Astrocyte (in vitro differentiated cells and primary cell): ENCODE measurements at regions not wholly inside any gene's neighbourhood (a gene's known extent, or its start where the extent isn't known, plus 50 kb on each side); places are given as distances from the start of the nearest gene placed in this dataset.

Source experiments
- DNase-seq: peaks from one replicate; pipeline ENCODE4 v3.0.0-alpha.2; 2010; ENCODE audit warnings: low read depth
- FAIRE-seq: peaks from 2 replicates; lab custom pipeline; 2011; peaks lifted over from hg19 to GRCh38; lab: Jason Lieb, UNC
- H2AFZ ChIP-seq: 2 replicates; pipeline ENCODE4 v1.6.0; 2012; ENCODE audit warnings: low read depth, low read length, inconsistent platforms
- H3K27ac ChIP-seq: 2 replicates; pipeline ENCODE4 v1.5.1; 2011; ENCODE audit warnings: low read depth, low read length, inconsistent platforms
- H3K27me3 ChIP-seq: 2 replicates; pipeline ENCODE4 v1.6.0; 2011; ENCODE audit warnings: low read length, inconsistent platforms; ENCODE audit not compliant: insufficient read depth
- H3K36me3 ChIP-seq: 2 replicates; pipeline ENCODE4 v1.5.1; 2011; ENCODE audit warnings: low read length, inconsistent platforms; ENCODE audit not compliant: insufficient read depth
- H3K4me1 ChIP-seq: 2 replicates; pipeline ENCODE4 v1.5.1; 2011; ENCODE audit warnings: low read length, inconsistent platforms; ENCODE audit not compliant: insufficient read depth
- H3K4me2 ChIP-seq: 2 replicates; pipeline ENCODE4 v1.6.0; 2012; ENCODE audit warnings: low read length, inconsistent platforms
- H3K4me3 ChIP-seq: 2 replicates; pipeline ENCODE4 v1.5.1; 2011; ENCODE audit warnings: low read depth, mild to moderate bottlenecking, low read length, inconsistent platforms; ENCODE audit not compliant: insufficient read depth
- H3K79me2 ChIP-seq: 2 replicates; pipeline ENCODE4 v1.6.0; 2012; ENCODE audit warnings: mild to moderate bottlenecking, low read length, inconsistent platforms; ENCODE audit not compliant: insufficient read depth
- H3K9ac ChIP-seq: 2 replicates; pipeline ENCODE4 v1.6.0; 2012; ENCODE audit warnings: mild to moderate bottlenecking, low read length, inconsistent platforms
- H3K9me3 ChIP-seq: 2 replicates; pipeline ENCODE4 v1.5.1; 2012; ENCODE audit warnings: low read depth, mild to moderate bottlenecking, low read length, inconsistent platforms; ENCODE audit not compliant: insufficient read depth
- H4K20me1 ChIP-seq: 2 replicates; pipeline ENCODE4 v1.6.0; 2012; ENCODE audit warnings: low read length, inconsistent platforms; ENCODE audit not compliant: insufficient read depth
- H3K27ac Mint-ChIP-seq: one replicate; pipeline ENCODE4 v1.8.0; 2021; ENCODE audit warnings: mild to moderate bottlenecking, mixed read lengths; ENCODE audit not compliant: unreplicated experiment
- H3K27me3 Mint-ChIP-seq: one replicate; pipeline ENCODE4 v1.8.0; 2021; ENCODE audit warnings: low read depth, mixed read lengths; ENCODE audit not compliant: unreplicated experiment
- H3K36me3 Mint-ChIP-seq: one replicate; pipeline ENCODE4 v1.8.0; 2021; ENCODE audit warnings: low read depth, mixed read lengths; ENCODE audit not compliant: unreplicated experiment
- H3K4me1 Mint-ChIP-seq: one replicate; pipeline ENCODE4 v1.8.0; 2021; ENCODE audit warnings: low read depth, mixed read lengths; ENCODE audit not compliant: unreplicated experiment
- H3K4me3 Mint-ChIP-seq: one replicate; pipeline ENCODE4 v1.8.0; 2021; ENCODE audit warnings: mild to moderate bottlenecking, moderate library complexity, mixed read lengths; ENCODE audit not compliant: unreplicated experiment
- H3K9me3 Mint-ChIP-seq: one replicate; pipeline ENCODE4 v1.8.0; 2021; ENCODE audit warnings: mild to moderate bottlenecking, mixed read lengths; ENCODE audit not compliant: unreplicated experiment
- EZH2 ChIP-seq: IDR thresholded peaks from 2 replicates; pipeline ENCODE4 v1.6.1; 2012; ENCODE audit warnings: mild to moderate bottlenecking, low read length, inconsistent platforms; ENCODE audit not compliant: insufficient read depth
- TF ChIP-seq, protein P1 (sequence below): IDR thresholded peaks from 2 replicates; pipeline ENCODE4 v1.5.1; 2011; ENCODE audit warnings: low read depth, mild to moderate bottlenecking, inconsistent platforms, low read length, moderate library complexity; ENCODE audit not compliant: insufficient read depth

DNA sequence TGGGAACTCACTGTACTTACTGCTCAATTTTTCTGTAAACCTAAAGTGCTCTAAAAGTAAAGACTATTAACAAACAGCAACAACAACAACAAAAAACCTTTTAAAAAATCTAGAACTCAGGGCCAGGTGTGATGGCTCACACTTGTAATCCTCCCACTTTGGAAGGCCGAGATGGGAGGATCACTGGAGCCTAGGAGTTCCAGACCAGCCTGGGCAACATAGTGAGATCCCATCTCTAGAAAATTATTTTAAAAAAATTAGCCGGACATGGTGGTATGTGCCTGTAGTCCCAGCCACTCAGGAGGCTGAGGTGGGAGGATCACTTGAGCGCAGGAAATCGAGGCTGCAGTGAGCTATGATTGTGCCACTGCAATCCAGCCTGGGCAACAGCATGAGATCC is 161.8 kb downstream of the NUP210 start:
- no peak for DNase-seq
- Histone ChIP-seq H3K79me2 (no peaks in the 10 kb centered on the region), H3K4me1 (no peaks in the 10 kb centered on the region), H3K27me3 (peaks cover 5% of the 10 kb centered on the region), H3K36me3 (no peaks in the 10 kb centered on the region), H3K9me3 (no peaks in the 10 kb centered on the region), H3K4me3 (no peak overlapping the region), H2AFZ (no peak overlapping the region), H4K20me1 (no peaks in the 10 kb centered on the region), H3K4me2 (no peak overlapping the region), H3K9ac (no peak overlapping the region), H3K27ac (no peak overlapping the region)
- Mint-ChIP-seq H3K9me3 (peaks cover 3% of the 10 kb centered on the region), H3K4me3 (no peak overlapping the region), H3K27ac (no peak overlapping the region), H3K4me1 (peaks cover 7% of the 10 kb centered on the region), H3K27me3 (peaks cover 8% of the 10 kb centered on the region), H3K36me3 (no peaks in the 10 kb centered on the region)
- TF ChIP-seq EZH2, result no peak
- TF ChIP-seq, protein P1, sequence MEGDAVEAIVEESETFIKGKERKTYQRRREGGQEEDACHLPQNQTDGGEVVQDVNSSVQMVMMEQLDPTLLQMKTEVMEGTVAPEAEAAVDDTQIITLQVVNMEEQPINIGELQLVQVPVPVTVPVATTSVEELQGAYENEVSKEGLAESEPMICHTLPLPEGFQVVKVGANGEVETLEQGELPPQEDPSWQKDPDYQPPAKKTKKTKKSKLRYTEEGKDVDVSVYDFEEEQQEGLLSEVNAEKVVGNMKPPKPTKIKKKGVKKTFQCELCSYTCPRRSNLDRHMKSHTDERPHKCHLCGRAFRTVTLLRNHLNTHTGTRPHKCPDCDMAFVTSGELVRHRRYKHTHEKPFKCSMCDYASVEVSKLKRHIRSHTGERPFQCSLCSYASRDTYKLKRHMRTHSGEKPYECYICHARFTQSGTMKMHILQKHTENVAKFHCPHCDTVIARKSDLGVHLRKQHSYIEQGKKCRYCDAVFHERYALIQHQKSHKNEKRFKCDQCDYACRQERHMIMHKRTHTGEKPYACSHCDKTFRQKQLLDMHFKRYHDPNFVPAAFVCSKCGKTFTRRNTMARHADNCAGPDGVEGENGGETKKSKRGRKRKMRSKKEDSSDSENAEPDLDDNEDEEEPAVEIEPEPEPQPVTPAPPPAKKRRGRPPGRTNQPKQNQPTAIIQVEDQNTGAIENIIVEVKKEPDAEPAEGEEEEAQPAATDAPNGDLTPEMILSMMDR, result no peak
- no peak for FAIRE-seq

DNA sequence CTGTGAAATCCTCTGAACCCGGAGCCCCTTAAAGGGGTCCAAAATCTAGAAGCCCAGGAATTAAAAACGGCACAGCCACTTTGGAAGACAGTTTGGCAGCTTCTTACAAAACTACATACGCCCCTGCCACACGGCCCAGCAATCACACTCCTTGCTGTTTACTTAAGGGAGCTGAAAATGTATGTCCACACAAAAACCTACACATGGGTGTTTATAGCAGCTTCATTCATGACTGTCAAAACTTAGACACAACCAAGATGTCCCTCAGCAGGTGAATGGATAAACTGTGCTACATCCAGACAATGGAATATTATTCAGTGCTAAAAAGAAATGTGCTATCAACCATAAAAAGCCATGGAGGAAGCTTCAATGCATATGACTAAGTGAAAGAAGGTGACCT is 162.5 kb downstream of the NUP210 start:
- FAIRE-seq (no peak), DNase-seq (no peak)
- H3K4me3 Mint-ChIP-seq, result no peak overlapping the region
- Histone ChIP-seq H3K27ac (no peak overlapping the region), H4K20me1 (no peaks in the 10 kb centered on the region), H2AFZ (no peak overlapping the region), H3K4me2 (no peak overlapping the region), H3K36me3 (no peaks in the 10 kb centered on the region), H3K9me3 (no peaks in the 10 kb centered on the region), H3K9ac (no peak overlapping the region), H3K27me3 (peaks cover 5% of the 10 kb centered on the region), H3K4me3 (no peak overlapping the region), H3K79me2 (no peaks in the 10 kb centered on the region), H3K4me1 (no peaks in the 10 kb centered on the region)
- H3K4me1 Mint-ChIP-seq, result peaks cover 5% of the 10 kb centered on the region
- H3K27ac Mint-ChIP-seq, result no peak overlapping the region
- H3K27me3 Mint-ChIP-seq, result peaks cover 8% of the 10 kb centered on the region
- H3K9me3 Mint-ChIP-seq, result peaks cover 2% of the 10 kb centered on the region
- H3K36me3 Mint-ChIP-seq, result no peaks in the 10 kb centered on the region
- TF ChIP-seq EZH2, result no peak
- TF ChIP-seq, protein P1, result no peak

DNA sequence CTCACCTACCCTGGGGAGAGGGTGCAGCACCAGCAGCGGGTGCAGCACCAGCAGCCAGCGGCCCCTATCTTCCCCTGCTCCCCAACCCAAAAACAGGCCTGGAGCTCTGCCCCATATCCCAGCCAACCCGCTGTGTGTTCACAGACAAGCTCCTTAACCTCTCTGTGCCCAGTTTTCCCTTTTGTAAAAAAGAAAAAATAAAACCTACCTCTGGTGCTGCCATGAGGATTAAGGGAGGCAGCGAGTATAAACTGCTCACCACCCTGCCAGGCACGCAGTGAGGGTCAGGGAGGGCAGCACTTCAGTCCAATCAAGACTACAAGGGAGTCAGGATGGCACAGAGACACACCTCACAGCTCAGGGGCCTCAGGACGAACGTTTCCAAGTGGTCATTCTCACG is 163.3 kb downstream of the NUP210 start:
- Histone ChIP-seq H3K4me2 (no peak overlapping the region), H4K20me1 (no peaks in the 10 kb centered on the region), H3K27ac (no peak overlapping the region), H3K4me1 (no peaks in the 10 kb centered on the region), H2AFZ (no peak overlapping the region), H3K27me3 (peaks cover 5% of the 10 kb centered on the region), H3K4me3 (no peak overlapping the region), H3K36me3 (no peaks in the 10 kb centered on the region), H3K9me3 (no peaks in the 10 kb centered on the region), H3K9ac (no peak overlapping the region), H3K79me2 (no peaks in the 10 kb centered on the region)
- TF ChIP-seq, protein P1, result no peak
- TF ChIP-seq EZH2, result no peak
- FAIRE-seq, result no peak
- no peak overlapping the region for H3K4me3 Mint-ChIP-seq
- no peaks in the 10 kb centered on the region for H3K36me3 Mint-ChIP-seq
- no peak for DNase-seq
- H3K27ac Mint-ChIP-seq, result no peak overlapping the region
- H3K9me3 Mint-ChIP-seq, result no peaks in the 10 kb centered on the region
- H3K27me3 Mint-ChIP-seq, result peaks cover 10% of the 10 kb centered on the region
- peaks cover 4% of the 10 kb centered on the region for H3K4me1 Mint-ChIP-seq
